Chondrocyte (in vitro differentiated cells): ENCODE measurements at regions not wholly inside any gene's neighbourhood (a gene's known extent, or its start where the extent isn't known, plus 50 kb on each side); places are given as distances from the start of the nearest gene placed in this dataset.
"Not testable (repeated sequence)": the region's sequence is repeated elsewhere in the genome, so short reads cannot be mapped to it uniquely, and the experiment has no call there.

Experiments
- DNase-seq: peaks from one replicate; pipeline ENCODE4 v3.0.0; 2021; ENCODE audit warnings: mixed read lengths, low spot score
- H3K27ac Mint-ChIP-seq: one replicate; pipeline ENCODE4 v1.8.0; 2021; ENCODE audit warnings: mild to moderate bottlenecking, moderate library complexity, mixed read lengths; ENCODE audit not compliant: unreplicated experiment
- H3K27me3 Mint-ChIP-seq: 2 replicates; pipeline ENCODE4 v1.8.0; 2021; ENCODE audit warnings: low read depth, mixed read lengths
- H3K36me3 Mint-ChIP-seq: 2 replicates; pipeline ENCODE4 v1.8.0; 2021; ENCODE audit warnings: low read depth, mixed read lengths
- H3K4me1 Mint-ChIP-seq: 2 replicates; pipeline ENCODE4 v1.8.0; 2021; ENCODE audit warnings: low read depth, mild to moderate bottlenecking, mixed read lengths
- H3K4me3 Mint-ChIP-seq: one replicate; pipeline ENCODE4 v1.8.0; 2021; ENCODE audit warnings: mild to moderate bottlenecking, moderate library complexity, mixed read lengths; ENCODE audit not compliant: unreplicated experiment
- H3K9me3 Mint-ChIP-seq: 2 replicates; pipeline ENCODE4 v1.8.0; 2021; ENCODE audit warnings: low read depth, mixed read lengths
- TF ChIP-seq, protein P1 (sequence below): fragments of 200-600 bp; sonication (generic); IDR thresholded peaks from 2 replicates; pipeline ENCODE4 v1.5.0; 2021; ENCODE audit warnings: antibody characterized with exemption, mild to moderate bottlenecking, moderate library complexity

DNA sequence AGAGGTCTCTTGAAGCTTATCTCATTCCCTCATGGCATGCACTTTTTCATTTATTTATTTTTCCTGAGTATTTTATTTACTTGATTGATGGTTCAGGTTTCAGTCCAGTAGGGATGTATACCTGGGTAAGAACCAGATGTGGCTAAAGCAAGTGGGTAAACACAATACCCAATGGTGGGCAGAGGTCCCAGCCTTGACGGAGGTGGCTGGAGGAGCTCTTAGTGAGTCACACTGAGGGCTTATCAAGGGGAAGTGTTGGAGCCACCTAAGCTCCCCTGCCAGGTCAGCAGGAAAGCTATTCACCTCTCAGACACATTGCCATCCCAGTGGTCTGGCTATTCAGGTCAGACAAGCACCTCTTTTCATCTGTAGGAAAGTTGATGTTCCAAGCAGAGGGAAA, 236.2 kb upstream of the MAGEB16 start:
- no peaks in the 10 kb centered on the region for H3K4me1 Mint-ChIP-seq
- no peak overlapping the region for H3K4me3 Mint-ChIP-seq
- no peak overlapping the region for H3K27ac Mint-ChIP-seq
- H3K27me3 Mint-ChIP-seq: no peaks in the 10 kb centered on the region
- no peaks in the 10 kb centered on the region for H3K36me3 Mint-ChIP-seq
- no peak for DNase-seq
- H3K9me3 Mint-ChIP-seq: peaks cover 3% of the 10 kb centered on the region
- TF ChIP-seq, protein P1, sequence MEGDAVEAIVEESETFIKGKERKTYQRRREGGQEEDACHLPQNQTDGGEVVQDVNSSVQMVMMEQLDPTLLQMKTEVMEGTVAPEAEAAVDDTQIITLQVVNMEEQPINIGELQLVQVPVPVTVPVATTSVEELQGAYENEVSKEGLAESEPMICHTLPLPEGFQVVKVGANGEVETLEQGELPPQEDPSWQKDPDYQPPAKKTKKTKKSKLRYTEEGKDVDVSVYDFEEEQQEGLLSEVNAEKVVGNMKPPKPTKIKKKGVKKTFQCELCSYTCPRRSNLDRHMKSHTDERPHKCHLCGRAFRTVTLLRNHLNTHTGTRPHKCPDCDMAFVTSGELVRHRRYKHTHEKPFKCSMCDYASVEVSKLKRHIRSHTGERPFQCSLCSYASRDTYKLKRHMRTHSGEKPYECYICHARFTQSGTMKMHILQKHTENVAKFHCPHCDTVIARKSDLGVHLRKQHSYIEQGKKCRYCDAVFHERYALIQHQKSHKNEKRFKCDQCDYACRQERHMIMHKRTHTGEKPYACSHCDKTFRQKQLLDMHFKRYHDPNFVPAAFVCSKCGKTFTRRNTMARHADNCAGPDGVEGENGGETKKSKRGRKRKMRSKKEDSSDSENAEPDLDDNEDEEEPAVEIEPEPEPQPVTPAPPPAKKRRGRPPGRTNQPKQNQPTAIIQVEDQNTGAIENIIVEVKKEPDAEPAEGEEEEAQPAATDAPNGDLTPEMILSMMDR: no peak

DNA sequence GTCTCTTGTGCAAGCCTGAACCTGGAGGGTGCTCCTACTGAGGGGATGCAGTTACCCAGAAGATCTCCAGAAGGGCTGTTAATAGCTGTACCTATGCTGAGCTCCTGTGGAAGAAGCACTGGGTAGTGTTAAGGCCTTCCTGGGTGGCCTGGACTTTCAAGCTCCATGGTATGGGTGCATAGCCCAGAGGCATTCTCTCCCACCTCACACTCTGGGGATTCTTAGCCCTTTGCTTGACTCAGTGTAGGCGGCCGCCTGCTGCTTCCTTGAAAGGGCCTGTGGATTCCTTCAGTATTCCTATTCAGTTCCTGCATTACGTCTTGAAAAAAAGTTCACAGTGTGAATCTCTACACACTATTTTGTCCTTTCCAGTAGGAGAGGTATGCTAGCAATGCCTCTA, 235.7 kb upstream of the MAGEB16 start:
- Mint-ChIP-seq H3K4me1 (no peaks in the 10 kb centered on the region), H3K9me3 (peaks cover 3% of the 10 kb centered on the region), H3K4me3 (no peak overlapping the region), H3K27ac (no peak overlapping the region), H3K36me3 (no peaks in the 10 kb centered on the region), H3K27me3 (no peaks in the 10 kb centered on the region)
- no peak for DNase-seq
- TF ChIP-seq, protein P1: no peak

DNA sequence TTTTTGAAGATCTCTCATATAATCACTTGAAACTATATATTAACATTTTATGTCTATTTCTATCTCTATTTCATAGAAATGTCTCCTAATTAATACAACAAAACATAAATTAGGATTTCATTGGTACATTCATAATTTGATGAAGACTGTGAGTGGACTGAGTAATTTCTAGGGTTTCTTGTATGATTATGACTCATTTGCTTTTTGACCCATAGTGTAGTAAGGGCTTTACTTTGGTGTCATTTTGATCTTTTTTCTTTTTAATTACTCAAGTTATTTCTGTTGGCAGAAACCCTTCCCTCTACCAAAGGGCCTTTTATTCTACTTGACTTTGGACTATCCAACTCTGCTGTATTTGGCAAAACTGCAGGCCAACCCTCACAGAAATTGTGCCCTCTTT, 207.9 kb upstream of the MAGEB16 start:
- H3K27ac Mint-ChIP-seq: no peak overlapping the region
- no peaks in the 10 kb centered on the region for H3K27me3 Mint-ChIP-seq
- H3K9me3 Mint-ChIP-seq: peaks cover 9% of the 10 kb centered on the region
- TF ChIP-seq, protein P1: no peak
- no peak for DNase-seq
- no peaks in the 10 kb centered on the region for H3K4me1 Mint-ChIP-seq
- H3K4me3 Mint-ChIP-seq: no peak overlapping the region
- H3K36me3 Mint-ChIP-seq: no peaks in the 10 kb centered on the region

DNA sequence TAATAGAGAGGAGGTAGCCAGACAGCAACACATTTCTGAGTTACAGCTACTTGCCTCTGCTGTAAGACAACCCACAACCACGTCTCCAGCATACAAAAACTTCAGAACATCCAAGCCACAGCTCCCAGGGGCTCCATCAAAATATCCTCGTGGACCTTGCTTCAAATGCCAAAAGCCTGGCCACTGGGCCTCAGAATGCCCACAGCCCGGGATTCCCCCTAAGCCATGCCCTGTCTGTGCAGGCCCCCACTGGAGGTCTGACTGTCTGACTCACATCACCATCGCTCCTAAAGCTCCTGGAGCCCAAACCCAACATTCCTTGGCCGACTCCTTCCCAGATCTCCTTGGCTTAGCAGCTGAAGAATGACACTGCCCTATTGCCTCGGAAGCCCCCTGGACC, 186.6 kb upstream of the MAGEB16 start:
- not testable (repeated sequence) for H3K4me3 Mint-ChIP-seq, H3K4me1 Mint-ChIP-seq, H3K27ac Mint-ChIP-seq, DNase-seq, H3K36me3 Mint-ChIP-seq, H3K27me3 Mint-ChIP-seq
- peaks cover 36% of the 10 kb centered on the region for H3K9me3 Mint-ChIP-seq

DNA sequence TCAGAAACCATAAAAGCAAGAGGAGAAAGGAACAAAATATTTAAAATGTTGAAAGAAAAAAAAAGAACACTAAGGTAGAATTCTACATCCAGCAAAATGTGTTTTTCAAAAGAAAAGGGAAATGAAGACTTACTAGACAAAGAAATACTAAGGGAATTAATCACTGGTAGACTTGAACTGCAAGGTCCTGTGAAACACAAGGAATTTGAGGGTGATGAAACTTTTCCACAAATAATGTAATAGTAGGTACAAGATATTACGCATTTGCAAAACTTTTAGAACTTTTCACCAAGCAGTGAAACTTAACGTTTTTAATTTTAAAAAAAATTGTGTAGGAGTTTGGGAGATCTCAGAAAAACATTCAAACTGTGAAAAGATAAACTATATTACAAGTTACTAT, 180.3 kb upstream of the MAGEB16 start:
- Mint-ChIP-seq H3K27me3 (no peaks in the 10 kb centered on the region), H3K4me3 (no peak overlapping the region), H3K9me3 (peaks cover 18% of the 10 kb centered on the region), H3K36me3 (no peaks in the 10 kb centered on the region), H3K27ac (no peak overlapping the region), H3K4me1 (no peaks in the 10 kb centered on the region)
- no peak for DNase-seq
- TF ChIP-seq, protein P1: no peak

DNA sequence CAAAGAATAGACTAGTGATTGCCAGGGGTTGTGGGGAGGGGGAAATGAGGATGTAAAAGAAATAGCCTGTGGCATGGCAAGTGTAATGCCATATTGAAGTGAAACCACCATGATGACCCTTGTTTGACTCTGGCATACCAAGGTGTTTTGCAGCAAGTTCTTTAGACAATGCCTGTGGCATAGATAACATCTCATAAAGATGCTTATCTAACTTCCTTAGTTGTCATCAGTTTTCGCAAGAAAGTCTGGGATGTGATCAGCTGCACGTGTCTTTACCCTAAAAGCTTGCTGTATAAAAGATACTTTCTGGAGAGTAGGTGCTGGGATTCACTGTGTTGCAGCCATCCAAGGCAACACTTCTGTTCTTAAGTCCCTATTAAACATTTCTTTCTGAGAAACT, 176.1 kb upstream of the MAGEB16 start:
- TF ChIP-seq, protein P1: no peak
- H3K4me1 Mint-ChIP-seq: no peaks in the 10 kb centered on the region
- no peak overlapping the region for H3K27ac Mint-ChIP-seq
- H3K27me3 Mint-ChIP-seq: no peaks in the 10 kb centered on the region
- DNase-seq: no peak
- H3K36me3 Mint-ChIP-seq: no peaks in the 10 kb centered on the region
- no peak overlapping the region for H3K4me3 Mint-ChIP-seq
- peaks cover 11% of the 10 kb centered on the region for H3K9me3 Mint-ChIP-seq
